SW480 (cell line): ENCODE measurements at regions not wholly inside any gene's neighbourhood (a gene's known extent, or its start where the extent isn't known, plus 50 kb on each side); places are given as distances from the start of the nearest gene placed in this dataset.
"Not testable (repeated sequence)": the region's sequence is repeated elsewhere in the genome, so short reads cannot be mapped to it uniquely, and the experiment has no call there.

Experiments
- DNase-seq: peaks from one replicate; pipeline ENCODE4 v3.0.0-alpha.2; 2016; ENCODE audit warnings: low spot score

DNA sequence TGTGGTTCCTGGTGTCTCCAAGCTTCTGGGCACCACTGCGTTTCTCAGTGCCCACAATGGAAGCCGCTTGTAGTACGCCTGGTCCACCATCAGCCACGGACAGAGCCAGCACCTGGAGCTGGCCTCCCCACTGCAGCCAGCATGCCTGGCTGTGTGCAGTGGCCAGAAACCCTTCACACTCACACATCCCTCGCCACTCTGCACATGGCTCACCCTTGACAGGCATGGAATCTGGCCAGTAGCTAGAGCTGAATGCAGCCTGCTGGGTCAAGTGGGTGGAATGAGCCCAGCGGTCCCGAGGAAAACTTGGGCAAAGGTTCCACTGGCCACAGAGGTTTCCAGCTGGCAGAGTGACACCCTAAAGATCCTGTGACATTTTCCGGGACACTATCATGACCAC is 146.0 kb upstream of the ADO start:
- no peak for DNase-seq

DNA sequence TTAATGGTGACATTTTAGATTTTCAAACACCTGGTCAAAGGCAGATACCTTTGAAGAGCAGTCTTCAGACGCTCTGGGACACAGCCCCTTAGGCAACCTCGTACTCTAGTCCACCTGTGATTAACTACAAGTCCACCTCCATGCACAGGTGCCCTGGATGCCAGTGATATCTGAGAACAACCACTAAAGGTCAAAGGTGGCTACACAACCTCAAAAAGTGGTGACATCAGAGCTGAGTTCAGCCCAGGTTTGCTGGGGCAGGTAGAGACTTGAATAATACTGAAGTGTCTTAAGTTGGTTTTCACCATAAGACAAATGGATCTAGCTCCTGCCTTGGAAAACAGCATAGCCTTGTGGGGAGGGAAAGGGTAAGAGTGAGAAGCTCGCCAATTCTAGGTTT is 143.4 kb upstream of the ADO start:
- no peak for DNase-seq

- DNase-seq = no peak
These were observed 142.0 kb upstream of the ADO start for GRCh38 chr10:62662486-62662885.

DNA sequence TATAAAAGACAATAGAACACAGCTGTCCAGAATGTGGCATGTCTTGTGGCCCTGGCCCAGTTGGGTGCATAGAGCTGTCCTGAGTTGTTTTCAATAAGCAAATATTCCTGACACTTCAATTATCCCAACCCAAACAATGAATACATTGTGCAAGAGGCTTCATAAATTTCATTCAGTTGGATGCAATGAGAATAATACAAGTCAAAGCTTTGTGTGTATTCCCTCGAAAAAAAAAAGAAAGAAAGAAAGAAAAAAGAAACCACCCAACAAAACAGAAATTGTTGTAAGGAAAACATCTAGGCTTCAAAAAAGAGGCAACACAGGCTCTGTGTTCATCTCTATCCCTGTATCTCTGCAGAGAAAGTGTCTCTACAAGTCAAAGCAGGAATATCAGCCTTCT is 138.7 kb upstream of the ADO start:
- DNase-seq = no peak

DNA sequence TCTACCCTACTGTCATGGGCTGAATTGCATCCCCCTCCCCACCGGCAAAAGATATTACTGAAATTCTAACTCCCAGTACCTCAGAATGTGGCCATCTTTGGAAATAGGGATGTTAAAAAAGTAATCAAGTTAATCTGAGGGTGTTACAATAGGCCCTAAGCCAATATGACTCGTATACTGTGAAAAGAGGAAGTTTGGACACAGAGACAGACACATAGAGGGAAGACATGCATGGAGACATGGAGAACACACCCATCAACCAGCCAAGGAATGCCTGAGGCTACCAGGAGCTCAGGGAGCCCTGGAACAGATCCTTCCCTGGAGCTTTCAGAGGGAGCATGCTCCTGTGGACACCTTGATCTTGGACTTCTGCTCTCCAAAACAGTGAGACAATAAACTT is 138.2 kb upstream of the ADO start:
- no peak for DNase-seq

DNA sequence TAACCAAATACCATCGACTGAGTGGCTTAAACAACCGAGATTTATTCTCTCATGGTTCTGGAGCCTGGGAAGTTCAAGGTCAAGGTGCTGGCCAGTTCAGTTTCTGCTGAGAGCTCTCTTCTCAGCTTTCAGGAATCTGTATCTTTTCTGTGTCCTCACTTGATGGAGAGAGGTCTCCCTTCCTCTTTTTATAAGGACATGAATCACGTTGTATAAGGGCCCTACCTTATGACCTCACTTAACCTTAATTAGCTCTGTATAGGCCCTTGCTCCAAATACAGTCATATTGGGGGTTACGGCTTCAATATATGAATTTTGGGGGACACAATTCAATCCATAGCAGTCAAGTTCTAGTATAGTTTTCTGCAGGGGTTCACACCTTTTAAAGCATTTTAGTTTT is 135.2 kb upstream of the ADO start:
- DNase-seq = no peak

GRCh38 chr10:62671104-62671503 is 133.4 kb upstream of the ADO start:
- no peak for DNase-seq

DNA sequence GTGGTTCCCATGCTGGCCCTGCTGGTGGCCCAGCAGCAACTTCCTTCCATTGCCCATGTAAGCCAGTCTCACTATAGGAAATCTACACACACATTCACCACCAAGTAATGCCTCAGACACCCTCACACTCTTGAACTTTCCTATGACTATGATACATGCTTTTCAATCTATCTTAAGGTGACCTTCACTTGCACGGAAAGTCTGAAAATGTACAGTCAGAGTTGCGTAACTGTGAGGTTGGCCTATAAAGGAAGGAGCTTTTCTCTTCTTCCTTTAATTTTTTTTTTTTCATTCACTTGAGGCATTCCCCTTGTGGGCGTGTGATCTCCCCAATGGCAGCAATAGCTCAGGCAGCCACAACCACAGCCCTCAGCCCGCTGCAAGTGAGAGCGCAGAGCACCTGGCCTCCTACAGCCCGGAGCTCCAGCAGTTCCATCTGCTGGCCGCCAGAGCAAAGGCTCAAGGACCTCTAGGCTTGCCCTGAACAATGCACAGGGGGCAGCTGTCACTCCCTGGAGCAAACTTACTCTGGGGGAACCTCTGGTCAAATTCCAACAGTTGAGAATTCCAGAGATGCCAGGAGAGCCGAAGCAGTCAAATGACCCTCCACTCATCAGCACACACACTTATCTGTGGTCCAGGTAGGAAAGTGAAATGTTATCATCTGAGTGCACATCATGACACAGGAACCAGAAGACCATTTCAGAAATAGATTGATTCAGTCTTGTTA is 123.1 kb upstream of the ADO start:
- DNase-seq = peak; percentile 41

DNA sequence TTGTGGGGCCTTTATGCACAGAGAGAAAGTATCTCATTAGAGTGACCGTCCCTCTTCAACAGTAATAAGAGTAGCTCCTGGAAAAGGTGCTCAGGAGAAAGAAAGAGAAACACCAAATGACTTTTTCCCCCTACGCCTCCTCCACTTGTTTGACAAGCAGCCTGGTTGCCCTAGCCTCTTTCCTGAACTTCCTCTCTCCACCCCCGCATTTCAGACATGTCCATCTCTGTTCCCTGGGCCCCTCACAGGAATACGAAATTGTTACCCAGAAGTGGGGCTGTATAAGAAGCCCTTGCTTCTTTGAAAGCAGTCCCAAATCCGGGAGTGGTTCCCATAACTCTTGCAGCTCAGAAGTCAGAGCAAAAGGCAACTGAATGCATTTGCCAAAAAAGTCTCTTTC is 119.6 kb upstream of the ADO start:
- DNase-seq = no peak

- no peak for DNase-seq
These were observed 117.2 kb upstream of the ADO start for GRCh38 chr10:62687230-62687748.

DNA sequence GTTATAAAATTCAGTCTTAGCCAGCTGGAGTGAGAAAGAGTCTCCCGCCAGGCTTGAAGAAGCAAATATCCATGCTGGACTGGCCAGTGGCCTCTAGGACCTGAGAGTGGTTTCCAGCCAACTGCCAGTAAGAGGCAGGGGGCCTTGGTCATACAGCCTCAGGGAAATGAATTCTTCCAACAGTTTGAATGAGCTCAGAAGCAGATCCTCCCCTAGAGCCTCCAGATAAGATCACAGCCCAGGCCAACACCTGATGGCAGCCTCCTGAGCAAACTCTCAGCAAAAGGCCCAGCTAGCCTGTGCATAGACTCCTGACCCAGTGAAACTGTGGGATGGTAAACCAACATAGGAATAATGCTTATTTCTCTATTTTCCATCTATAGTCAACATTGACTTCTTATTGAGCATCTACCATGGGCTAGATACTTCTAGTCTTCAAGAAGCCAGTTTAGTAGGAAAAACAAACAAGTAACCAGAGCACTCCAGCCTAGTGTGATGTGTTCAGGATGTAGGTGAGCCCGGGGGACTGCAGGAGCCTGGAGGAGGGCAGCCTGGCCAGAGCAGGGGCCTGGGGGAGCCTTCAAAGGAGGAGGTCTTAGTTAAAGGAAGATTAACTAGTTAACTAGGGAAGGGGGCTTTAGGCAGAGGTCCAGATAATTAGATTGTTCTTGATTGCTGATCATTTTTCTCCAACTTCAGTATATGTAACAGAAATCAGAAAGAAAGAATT is 115.4 kb upstream of the ADO start:
- no peak for DNase-seq

DNA sequence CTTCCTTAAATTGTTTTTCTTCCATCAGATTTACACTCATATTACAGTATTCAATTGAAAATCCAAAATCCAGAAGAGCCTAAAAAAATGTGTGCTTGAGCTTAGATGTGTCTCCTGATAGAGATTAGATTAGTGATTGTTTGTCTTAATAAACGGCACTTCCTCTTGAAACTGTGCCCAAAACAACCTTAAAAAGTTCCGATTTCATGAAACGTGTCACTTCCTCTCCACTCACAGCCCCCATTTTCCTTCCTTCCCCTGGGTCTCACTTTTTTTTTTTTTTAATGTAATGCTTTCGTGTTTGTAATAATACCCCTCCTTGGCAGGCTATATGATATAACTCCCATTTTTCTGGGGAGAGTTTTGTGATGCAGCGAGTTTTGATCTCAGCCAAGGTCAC is 114.8 kb upstream of the ADO start:
- DNase-seq = no peak

DNA sequence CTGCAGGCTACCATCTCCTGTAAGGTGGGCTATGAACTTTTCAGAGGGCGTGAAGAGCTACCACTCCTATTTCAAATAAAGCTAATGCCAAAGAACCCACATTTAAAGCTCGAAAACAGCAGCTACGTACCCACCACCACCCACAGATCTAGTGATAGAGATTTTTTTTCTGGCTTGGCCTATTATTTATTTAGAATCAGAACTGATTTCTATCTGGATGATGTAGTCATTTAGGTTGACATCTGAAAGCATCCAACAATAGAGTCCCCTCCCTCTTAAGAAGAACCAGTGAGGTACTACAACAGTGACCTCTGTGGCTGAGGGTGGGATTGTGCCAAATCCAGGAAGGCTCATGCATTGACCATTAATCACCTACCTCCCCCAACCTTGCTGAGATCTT is 113.8 kb upstream of the ADO start:
- DNase-seq = no peak

DNA sequence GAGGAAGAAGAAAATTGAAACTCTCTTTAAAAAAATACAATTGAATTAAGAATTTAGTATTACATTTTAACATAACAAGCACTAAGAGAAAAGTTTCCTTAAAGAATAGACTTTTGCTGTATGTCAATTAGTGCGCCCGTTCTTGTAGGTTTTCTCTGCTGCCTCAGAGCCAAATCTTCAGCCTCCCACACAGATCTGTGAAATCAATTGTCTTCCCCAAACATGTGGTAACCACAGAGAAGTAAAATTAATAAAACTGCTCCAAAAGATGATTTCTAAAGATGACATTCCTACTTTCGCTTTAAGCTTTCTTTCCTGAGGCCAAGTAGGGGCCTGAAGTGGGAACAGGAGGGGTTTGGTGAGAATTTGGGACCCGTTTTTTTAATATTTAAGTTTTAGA is 113.2 kb upstream of the ADO start:
- no peak for DNase-seq

GRCh38 chr10:62692085-62692484 is 112.4 kb upstream of the ADO start:
- no peak for DNase-seq

DNA sequence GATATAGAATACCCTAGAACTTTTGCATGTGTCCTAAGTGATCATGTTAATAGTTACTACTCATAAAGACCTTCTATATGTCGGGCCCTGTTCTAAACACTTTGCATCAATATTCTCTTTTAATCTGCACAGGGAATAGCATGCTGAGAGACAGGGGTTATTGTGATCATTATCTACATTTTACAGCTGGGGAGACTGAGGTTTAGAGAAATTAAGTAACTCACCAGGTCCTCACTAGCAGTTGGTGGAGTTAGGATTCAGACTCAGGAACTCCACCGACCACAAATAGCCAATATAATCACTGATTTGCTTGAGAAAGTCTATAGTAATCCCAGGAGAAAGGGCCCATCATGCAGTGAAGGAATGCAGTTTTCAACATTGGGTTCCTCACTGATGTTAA is 111.2 kb upstream of the ADO start:
- no peak for DNase-seq

DNA sequence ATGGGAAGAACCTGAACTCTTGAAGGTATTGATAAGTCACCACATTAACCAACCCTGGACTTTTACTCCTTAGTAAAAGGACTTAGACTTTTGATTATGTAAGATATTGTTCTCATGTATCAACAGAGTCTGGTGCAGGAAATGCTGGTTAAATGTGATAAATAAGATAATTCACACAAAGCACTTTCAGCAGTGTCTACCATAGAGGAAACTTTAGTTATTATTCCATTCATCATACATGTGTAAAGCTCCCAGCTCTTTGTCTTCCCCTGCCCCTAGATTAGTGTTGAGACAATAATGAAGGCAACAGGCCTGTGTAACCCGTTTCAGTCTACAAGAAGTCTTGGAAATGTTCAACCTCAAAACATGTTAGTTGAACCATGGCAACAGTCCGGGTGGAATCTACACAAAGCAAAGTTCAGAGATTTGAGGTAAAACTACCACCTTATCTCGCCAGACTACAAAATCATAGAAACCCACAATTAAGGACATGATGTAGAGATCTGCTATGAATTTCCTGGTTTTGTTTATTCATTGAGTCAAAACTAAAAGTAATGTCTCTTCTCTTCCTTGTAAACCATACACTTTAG is 109.9 kb upstream of the ADO start:
- no peak for DNase-seq

DNA sequence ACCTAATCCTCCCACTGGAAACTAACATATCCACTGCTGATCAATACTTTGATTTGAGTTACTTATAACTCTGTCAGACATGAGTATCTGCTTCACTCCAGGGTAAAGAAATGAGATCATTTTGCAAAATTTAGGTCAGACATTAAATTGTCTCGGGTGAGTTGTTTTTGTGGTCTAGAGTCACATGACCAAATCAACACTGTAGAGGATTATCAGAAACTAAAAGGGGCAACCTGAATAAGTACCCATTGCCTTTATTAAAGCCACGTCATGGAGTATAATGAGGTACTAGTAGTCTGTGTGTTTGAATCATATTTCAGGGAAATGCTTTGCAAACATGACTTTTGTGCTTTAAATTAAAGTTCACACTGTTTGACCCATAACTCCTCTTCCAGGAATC is 107.7 kb upstream of the ADO start:
- no peak for DNase-seq

GRCh38 chr10:62699148-62699547 is 105.4 kb upstream of the ADO start:
- DNase-seq = no peak

DNA sequence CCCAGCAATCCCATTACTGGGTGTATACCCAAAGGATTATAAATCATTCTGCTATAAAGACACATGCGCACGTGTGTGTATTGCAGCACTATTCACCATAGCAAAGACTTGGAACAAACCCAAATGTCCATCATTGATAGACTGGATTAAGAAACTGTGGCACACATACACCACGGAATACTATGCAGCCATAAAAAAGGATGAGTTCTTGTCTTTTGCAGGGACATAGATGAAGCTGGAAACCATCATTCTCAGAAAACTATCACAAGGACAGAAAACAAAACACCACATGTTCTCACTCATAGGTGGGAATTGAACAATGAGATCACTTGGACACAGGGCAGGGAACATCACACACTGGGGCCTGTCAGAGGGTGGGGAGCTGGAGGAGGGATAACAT is 100.4 kb upstream of the ADO start:
- DNase-seq = not testable (repeated sequence)

- DNase-seq = no peak
These were observed 98.7 kb upstream of the ADO start for GRCh38 chr10:62705789-62706188.

DNA sequence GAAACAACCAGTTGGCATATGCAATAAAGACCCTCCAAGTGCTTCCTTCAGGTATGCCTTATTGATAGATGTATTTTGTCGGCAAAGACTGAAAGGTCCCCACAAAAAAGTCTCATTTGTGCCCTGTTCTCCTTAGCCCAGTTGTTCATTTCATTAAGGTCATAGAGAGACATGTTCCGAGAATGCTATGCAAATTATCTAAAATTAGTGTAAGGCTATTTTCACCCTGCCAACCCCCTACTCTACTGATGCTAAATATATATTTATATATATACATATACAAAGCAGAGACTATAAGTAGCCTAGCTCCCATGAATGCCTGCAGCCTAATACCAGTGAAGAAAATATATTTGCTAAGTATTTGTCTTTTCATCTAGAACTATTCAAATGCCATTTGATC is 96.7 kb upstream of the ADO start:
- DNase-seq = no peak

DNA sequence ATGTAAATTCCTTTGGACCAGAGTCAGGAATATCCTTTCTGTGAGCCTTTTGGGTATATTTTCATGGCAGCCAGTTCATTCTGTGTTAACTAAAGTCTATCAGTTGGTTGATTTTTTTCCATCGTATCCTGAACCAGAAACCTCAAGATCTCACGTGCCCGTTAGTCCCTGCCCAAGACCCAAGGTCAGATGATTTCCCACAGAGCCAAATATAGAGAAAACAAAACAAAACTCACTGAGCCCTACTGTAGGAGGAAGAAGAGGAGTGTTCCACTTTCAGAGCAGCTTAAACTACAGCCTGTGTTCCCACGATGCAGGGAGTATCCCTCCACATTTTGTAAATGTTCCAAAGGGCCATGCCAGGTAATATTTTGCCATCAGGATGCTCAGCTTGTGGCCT is 96.0 kb upstream of the ADO start:
- no peak for DNase-seq
